Thoracic aorta (tissue), 2 donors: ENCODE measurements at regions not wholly inside any gene's neighbourhood (a gene's known extent, or its start where the extent isn't known, plus 50 kb on each side); places are given as distances from the start of the nearest gene placed in this dataset.

ENCODE experiments used
- ATAC-seq: fragments of 150-250 bp; one replicate; pipeline ENCODE4 v1.8.0; 2017; ENCODE audit warnings: low read depth; ENCODE audit not compliant: insufficient number of reproducible peaks, low FRiP score
- DNase-seq: peaks from one replicate; pipeline ENCODE4 v3.0.0-alpha.2; 2020; ENCODE audit warnings: low spot score
- H3K27ac ChIP-seq, 2 donors: fragments of 200-600 bp; sonication (generic); 1 replicate in 1 of 2; 2 replicates in 1 of 2; pipeline ENCODE4 v1.5.1; 2016; ENCODE audit warnings: mild to moderate bottlenecking in 2 of 2, moderate library complexity in 2 of 2
- H3K27me3 ChIP-seq: fragments of 200-600 bp; sonication (generic); replicated peaks from 2 replicates; pipeline ENCODE4 v1.6.0; 2016; ENCODE audit warnings: mild to moderate bottlenecking; ENCODE audit not compliant: insufficient read depth
- H3K36me3 ChIP-seq: fragments of 200-600 bp; sonication (generic); one replicate; pipeline ENCODE4 v1.5.1; 2016
- H3K4me1 ChIP-seq, 2 donors: fragments of 200-600 bp; sonication (generic); 1 replicate in 1 of 2; 2 replicates in 1 of 2; pipeline versions ENCODE4 v1.5.1 to v1.6.0; 2016; ENCODE audit warnings: low read depth in 2 of 2, mild to moderate bottlenecking in 1 of 2; ENCODE audit not compliant: control insufficient read depth in 1 of 2
- H3K4me3 ChIP-seq: fragments of 200-600 bp; sonication (generic); 2 replicates; pipeline ENCODE4 v1.5.1; 2016; ENCODE audit warnings: mild to moderate bottlenecking
- H3K9me3 ChIP-seq: fragments of 200-600 bp; sonication (generic); 2 replicates; pipeline ENCODE4 v1.5.1; 2016
- CTCF ChIP-seq: fragments of 200-600 bp; sonication (generic); IDR thresholded peaks from one replicate; pipeline ENCODE4 v1.5.1; 2019; ENCODE audit warnings: antibody characterized with exemption

GRCh38 chr13:111595276-111595675, 274.8 kb downstream of the TEX29 start:
- TF ChIP-seq CTCF = no peak
- Histone ChIP-seq H3K27me3 (no peaks in the 10 kb centered on the region), H3K9me3 (no peaks in the 10 kb centered on the region), H3K4me1 (no peaks in the 10 kb centered on the region), H3K4me3 (no peak overlapping the region), H3K27ac (no peak overlapping the region), H3K36me3 (no peaks in the 10 kb centered on the region)
- ATAC-seq = no peak
- DNase-seq = no peak

- Histone ChIP-seq H3K9me3 (no peaks in the 10 kb centered on the region), H3K27ac (no peak overlapping the region), H3K4me1 (no peaks in the 10 kb centered on the region), H3K36me3 (no peaks in the 10 kb centered on the region), H3K4me3 (no peak overlapping the region), H3K27me3 (no peaks in the 10 kb centered on the region)
- ATAC-seq = no peak
- no peak for TF ChIP-seq CTCF
- DNase-seq = no peak
These were observed 275.3 kb downstream of the TEX29 start for GRCh38 chr13:111595791-111596190.

GRCh38 chr13:111597191-111597611, 276.8 kb downstream of the TEX29 start:
- Histone ChIP-seq H3K27me3 (no peaks in the 10 kb centered on the region), H3K4me3 (no peak overlapping the region), H3K27ac (no peak overlapping the region), H3K4me1 (no peaks in the 10 kb centered on the region), H3K36me3 (no peaks in the 10 kb centered on the region), H3K9me3 (no peaks in the 10 kb centered on the region)
- ATAC-seq (no peak), DNase-seq (no peak)
- TF ChIP-seq CTCF = no peak

GRCh38 chr13:111597618-111598017, 277.2 kb downstream of the TEX29 start:
- no peak overlapping the region for H3K27ac ChIP-seq
- H3K36me3 ChIP-seq = no peaks in the 10 kb centered on the region
- H3K27me3 ChIP-seq = no peaks in the 10 kb centered on the region
- no peak for ATAC-seq
- no peak for TF ChIP-seq CTCF
- no peaks in the 10 kb centered on the region for H3K4me1 ChIP-seq
- H3K9me3 ChIP-seq = no peaks in the 10 kb centered on the region
- DNase-seq = no peak
- no peak overlapping the region for H3K4me3 ChIP-seq

GRCh38 chr13:111598747-111599146, 278.3 kb downstream of the TEX29 start:
- H3K36me3 ChIP-seq = no peaks in the 10 kb centered on the region
- no peak overlapping the region for H3K4me3 ChIP-seq
- no peak overlapping the region for H3K27ac ChIP-seq
- ATAC-seq (no peak), DNase-seq (no peak)
- H3K9me3 ChIP-seq = no peaks in the 10 kb centered on the region
- no peaks in the 10 kb centered on the region for H3K4me1 ChIP-seq
- TF ChIP-seq CTCF = no peak
- no peaks in the 10 kb centered on the region for H3K27me3 ChIP-seq
